Colon (tissue), 2 donors: ENCODE measurements at regions not wholly inside any gene's neighbourhood (a gene's known extent, or its start where the extent isn't known, plus 50 kb on each side); places are given as distances from the start of the nearest gene placed in this dataset.

Experiments
- FAIRE-seq: peaks from 2 replicates; lab custom pipeline; 2012; peaks lifted over from hg19 to GRCh38; lab: Jason Lieb, UNC
- donor health status: control.
- donor health status: control.

DNA sequence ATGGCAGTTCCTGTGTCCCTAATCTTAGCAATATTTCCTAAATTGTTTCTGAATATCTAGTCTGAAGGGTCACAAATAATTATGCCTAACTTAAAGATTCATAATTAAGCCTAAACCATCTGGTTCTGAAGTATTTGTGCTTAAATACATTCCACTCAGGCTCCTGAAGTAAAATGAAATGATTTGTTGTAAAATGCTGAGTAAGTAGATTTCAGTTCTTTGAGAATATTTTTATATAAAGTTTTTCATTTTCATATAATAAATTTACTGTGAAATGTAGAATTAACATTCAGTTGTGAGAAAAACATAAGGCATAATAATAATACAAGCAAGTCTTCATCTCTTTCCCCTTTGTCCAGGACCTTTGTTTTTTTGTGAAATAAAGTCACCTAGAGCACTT, 330.6 kb upstream of the IMPG1 start:
- FAIRE-seq: no peak

DNA sequence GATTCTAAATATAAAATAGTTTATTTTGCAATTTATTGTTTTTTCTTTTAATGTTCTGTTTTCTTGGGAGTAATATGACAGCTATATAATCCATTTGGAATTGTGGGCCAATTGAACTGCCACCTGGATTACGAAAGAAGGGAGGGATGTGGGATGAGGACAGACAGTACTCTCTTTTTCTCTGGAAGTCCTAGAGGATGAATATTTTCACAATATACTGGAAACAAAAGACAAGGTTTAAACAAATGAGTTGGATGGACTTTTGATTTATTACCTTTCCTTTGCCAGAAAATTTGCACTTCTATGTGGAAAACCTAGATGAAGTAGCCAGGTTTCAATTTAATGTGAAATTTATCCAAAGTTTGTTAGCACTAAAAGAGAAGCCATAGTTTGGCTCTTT, 325.5 kb upstream of the IMPG1 start:
- no peak for FAIRE-seq

DNA sequence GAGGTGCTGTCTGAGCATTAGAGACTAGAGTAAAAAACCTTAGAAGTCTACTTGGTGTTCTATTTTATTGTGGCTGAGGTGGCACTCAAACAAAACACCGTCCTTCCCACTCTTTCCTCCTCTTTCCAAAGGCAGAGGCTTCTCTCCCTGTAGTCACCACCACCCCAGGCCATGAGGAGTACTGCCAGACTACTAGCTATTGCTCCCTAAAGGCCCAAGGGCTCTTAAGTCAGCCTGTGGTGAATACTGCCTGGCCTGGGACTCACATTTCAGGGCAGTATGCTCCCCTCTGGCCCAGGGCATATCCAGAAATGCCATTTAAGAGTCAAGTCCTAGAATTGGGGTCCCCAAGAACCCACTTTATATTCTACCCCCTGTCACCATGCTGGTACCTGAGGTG, 309.7 kb upstream of the IMPG1 start:
- FAIRE-seq: no peak

DNA sequence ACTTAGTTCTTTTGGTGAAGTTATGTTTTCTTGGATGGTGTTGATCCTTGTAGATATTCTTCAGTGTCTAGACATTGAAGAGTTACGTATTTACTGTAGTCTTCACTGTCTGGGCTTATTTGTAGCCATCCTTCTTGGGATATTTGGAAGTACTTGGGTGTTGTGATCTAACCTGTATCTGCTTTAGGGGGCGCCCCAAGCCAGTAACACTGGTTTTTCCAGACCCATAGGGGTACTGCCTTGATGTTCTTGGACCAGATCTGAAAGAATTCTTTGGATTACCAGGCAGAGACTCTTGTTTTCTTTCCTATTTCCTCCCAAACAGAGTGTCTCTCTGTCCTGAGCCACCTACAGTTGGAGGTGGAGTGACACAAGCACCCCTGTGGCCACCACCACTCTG, 309.1 kb upstream of the IMPG1 start:
- FAIRE-seq: no peak

DNA sequence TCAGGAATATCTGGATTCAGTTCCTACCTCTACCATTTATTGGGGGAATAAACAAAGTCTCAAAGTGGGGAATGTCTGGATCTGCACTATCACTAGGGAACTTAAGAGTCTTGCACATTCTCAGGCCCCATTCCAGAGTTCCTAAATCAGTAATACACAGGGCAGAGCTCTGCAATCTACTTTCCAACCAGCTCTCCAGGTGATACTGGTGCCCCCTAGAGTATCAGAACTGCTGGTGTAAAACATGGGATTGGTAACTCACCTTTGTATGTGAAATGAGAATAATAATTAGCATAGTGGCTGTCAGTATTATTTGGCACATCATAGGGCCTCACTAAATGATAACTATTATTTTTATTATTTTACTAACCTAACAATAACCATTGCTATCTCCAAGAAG, 278.8 kb upstream of the IMPG1 start:
- FAIRE-seq: no peak

DNA sequence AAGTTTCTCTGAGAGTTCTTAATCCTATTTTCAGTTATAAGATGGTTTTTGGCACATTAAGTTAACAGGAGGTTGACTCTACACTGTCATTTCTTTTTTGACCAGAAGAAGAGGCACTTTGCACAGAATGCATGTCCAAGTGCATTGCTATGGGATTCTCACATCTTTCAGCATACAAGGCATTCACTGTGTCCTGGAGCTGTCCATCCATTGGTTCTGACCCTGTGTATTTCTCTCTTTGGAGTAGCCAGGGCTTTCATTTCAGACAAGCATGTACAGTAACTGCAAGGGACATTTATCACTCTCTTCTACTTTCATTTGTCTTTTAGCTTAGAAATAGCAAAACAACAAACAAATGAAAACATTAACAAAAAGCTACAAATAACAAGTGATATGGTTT, 275.1 kb upstream of the IMPG1 start:
- no peak for FAIRE-seq

DNA sequence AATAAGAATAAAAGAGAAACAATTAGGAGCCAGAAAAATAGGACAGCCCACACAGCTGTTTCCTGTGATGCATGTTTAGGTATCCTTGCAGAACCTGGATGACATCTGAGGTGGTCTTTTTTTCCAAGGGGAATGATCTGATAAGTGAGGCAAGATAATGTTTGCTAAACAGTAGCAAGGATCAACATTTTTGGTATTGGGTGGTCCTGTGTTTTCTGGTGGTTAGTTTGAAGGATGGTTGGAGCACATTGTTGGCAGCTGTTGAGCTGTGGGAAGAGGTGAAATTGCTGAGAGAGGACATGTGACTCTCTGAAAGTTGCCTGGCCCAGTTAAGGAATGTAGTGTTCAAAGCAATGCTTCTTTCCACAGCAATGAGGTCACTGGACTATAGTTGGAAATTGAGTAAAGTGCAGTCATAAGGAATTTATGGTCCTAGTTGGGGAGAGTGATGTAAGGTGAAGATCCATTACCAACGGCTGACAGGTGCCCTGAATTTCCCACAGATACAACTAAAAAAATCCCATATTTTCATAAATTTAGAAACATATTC, 270.2 kb upstream of the IMPG1 start:
- no peak for FAIRE-seq

DNA sequence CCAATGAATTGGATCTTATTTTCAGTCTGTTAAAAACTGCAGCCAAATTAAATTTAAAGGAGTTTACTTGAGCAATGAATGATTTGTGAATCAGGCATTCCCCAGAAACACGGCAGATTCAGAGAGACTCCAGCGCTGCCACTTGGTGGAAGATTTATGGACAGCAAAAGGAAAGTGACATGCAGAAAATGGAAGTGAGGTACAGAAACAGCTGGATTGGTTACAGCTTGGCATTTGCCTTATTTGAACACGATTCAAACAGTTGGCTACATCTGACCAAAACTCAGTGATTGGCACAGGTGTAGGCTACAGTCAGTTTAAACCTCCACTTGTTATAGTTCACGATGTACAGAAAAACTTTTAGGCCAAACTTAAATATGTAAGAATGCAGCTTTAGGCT, 257.6 kb upstream of the IMPG1 start:
- FAIRE-seq: no peak

DNA sequence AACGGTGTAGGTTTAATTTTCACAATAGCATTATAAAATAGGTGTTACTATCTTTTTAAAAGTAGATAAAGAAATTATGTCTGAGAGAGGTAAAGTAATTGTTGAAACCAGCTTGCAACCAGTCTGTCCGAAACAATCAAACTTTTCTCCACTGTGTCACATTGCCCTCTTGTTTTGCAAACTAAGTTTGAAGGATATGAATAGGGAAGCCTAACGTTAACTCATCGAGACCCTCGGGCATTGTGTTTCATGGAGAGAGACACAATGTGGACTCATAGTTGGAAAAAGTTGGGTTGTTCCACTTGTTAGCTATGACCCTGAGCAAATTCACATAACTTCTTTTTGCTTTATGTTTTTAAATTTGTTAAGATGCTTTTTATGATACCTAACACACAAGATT, 254.4 kb upstream of the IMPG1 start:
- no peak for FAIRE-seq
